Uterus (tissue), 2 donors: ENCODE measurements at regions not wholly inside any gene's neighbourhood (a gene's known extent, or its start where the extent isn't known, plus 50 kb on each side); places are given as distances from the start of the nearest gene placed in this dataset.

Experiments
- POLR2A ChIP-seq, 2 donors: fragments of 450-650 bp; IDR thresholded peaks; one replicate each; pipeline ENCODE4 v1.6.1; 2016; ENCODE audit warnings: antibody characterized with exemption in 2 of 2, mild to moderate bottlenecking in 1 of 2, moderate library complexity in 1 of 2
- TF ChIP-seq, protein P1 (sequence below), 4 experiments: fragments of 200-600 bp in 2 of 4; fragments of 450-650 bp in 2 of 4; sonication (generic) in 2 of 4; IDR thresholded peaks; one replicate each; pipeline ENCODE4 v1.5.1; 2016 to 2019; ENCODE audit warnings: antibody characterized with exemption in 4 of 4, mild to moderate bottlenecking in 2 of 4, moderate library complexity in 1 of 4

DNA sequence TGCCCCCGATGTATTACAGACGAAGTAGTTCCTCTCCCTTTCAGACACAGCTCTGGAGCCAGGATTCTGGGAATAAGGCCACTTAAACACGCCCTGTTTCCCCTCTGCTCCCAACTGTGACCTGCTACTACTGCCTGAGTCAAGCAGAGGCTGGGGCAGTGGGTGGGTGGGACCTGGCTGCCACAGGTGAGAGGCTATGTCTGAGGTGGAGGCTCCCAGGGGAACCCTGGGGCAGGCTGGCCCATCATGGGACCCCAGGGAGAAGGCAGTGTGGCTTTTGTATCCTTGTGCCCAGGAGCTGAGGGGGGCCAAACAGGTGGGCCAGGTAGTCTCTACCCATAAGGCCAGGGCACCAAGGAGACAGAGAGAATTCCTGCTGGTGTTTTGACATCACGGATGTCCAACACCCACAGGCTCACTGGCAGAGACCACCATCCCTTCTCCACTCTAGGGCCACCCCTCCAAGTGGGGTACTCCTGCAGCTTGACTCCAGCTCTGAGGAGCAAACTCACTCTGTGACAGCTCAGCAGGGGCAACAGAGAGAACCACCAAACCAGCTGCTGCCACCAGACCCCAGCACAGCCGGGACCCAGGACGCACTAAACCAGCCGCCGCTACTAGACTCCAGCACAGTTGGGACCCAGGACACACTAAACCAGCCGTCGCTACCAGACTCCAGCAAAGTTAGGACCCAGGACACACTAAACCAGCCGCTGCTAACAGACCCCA lies 105.3 kb upstream of the SMURF2 start:
- TF ChIP-seq, protein P1, sequence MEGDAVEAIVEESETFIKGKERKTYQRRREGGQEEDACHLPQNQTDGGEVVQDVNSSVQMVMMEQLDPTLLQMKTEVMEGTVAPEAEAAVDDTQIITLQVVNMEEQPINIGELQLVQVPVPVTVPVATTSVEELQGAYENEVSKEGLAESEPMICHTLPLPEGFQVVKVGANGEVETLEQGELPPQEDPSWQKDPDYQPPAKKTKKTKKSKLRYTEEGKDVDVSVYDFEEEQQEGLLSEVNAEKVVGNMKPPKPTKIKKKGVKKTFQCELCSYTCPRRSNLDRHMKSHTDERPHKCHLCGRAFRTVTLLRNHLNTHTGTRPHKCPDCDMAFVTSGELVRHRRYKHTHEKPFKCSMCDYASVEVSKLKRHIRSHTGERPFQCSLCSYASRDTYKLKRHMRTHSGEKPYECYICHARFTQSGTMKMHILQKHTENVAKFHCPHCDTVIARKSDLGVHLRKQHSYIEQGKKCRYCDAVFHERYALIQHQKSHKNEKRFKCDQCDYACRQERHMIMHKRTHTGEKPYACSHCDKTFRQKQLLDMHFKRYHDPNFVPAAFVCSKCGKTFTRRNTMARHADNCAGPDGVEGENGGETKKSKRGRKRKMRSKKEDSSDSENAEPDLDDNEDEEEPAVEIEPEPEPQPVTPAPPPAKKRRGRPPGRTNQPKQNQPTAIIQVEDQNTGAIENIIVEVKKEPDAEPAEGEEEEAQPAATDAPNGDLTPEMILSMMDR (IDR thresholded peaks at IDR 0.05), result no peak
- no peak for TF ChIP-seq POLR2A (IDR thresholded peaks at IDR 0.05)
